ENCODE measurements at regions not wholly inside any gene's neighbourhood (a gene's known extent, or its start where the extent isn't known, plus 50 kb on each side); places are given as distances from the start of the nearest gene placed in this dataset.

GRCh38 chr6:167420858-167421766, 96.2 kb downstream of the TTLL2 start (continued):
- TF ChIP-seq TFE3 (CRISPR knock-in tag; IDR thresholded peaks at IDR 0.05) (peak; percentile 46; the same call in 1 of the 2 replicates), BCL3 (CRISPR knock-in tag; IDR thresholded peaks at IDR 0.05) (peak; percentile 51; the same call in 1 of the 2 replicates), ZNF510 (CRISPR knock-in tag; IDR thresholded peaks at IDR 0.05; ENCODE audit: low read depth) (peak; percentile 66; the same call in 1 of the 2 replicates), MAFF (IDR thresholded peaks at IDR 0.05; ENCODE audit: low read depth, low read length) (no peak), ZBTB8A (CRISPR knock-in tag; IDR thresholded peaks at IDR 0.05; ENCODE audit: borderline replicate concordance, low read depth) (no peak), FOXK1 (CRISPR knock-in tag; IDR thresholded peaks at IDR 0.05; ENCODE audit: borderline replicate concordance, low read depth) (no peak), GPN1 (CRISPR knock-in tag; IDR thresholded peaks at IDR 0.05; ENCODE audit: borderline replicate concordance) (no peak), ETV6 (CRISPR knock-in tag; conservative IDR thresholded peaks at IDR 0.05) (0 out of 2 replicates have a peak, but pooled peaks have one; percentile 56), ZNF800 (CRISPR knock-in tag; IDR thresholded peaks at IDR 0.05) (peak; percentile 82; the same call in 1 of the 2 replicates), ZNF674 (CRISPR knock-in tag; IDR thresholded peaks at IDR 0.05; ENCODE audit: low read depth) (no peak), HMG20A (CRISPR knock-in tag; IDR thresholded peaks at IDR 0.05; ENCODE audit: borderline replicate concordance) (peak; percentile 46; the same call in 1 of the 2 replicates), ZXDC (CRISPR knock-in tag; IDR thresholded peaks at IDR 0.05) (no peak), ZNF644 (CRISPR knock-in tag; IDR thresholded peaks at IDR 0.05; ENCODE audit: low read depth) (0 out of 2 replicates have a peak, but pooled peaks have one; percentile 32), NFYB (CRISPR knock-in tag; IDR thresholded peaks at IDR 0.05) (0 out of 2 replicates have a peak, but pooled peaks have one; percentile 25), RERE (CRISPR knock-in tag; IDR thresholded peaks at IDR 0.05; ENCODE audit: low read depth) (peak; percentile 54; the same call in 1 of the 2 replicates)
